HG03103 (cell line): ENCODE measurements at regions not wholly inside any gene's neighbourhood (a gene's known extent, or its start where the extent isn't known, plus 50 kb on each side); places are given as distances from the start of the nearest gene placed in this dataset.

ENCODE experiments used
- ATAC-seq: cut with Tn5 transposase; IDR thresholded peaks from one replicate; pipeline ENCODE4 v1.9.1; 2021; ENCODE audit warnings: low read depth; ENCODE audit not compliant: unreplicated experiment

DNA sequence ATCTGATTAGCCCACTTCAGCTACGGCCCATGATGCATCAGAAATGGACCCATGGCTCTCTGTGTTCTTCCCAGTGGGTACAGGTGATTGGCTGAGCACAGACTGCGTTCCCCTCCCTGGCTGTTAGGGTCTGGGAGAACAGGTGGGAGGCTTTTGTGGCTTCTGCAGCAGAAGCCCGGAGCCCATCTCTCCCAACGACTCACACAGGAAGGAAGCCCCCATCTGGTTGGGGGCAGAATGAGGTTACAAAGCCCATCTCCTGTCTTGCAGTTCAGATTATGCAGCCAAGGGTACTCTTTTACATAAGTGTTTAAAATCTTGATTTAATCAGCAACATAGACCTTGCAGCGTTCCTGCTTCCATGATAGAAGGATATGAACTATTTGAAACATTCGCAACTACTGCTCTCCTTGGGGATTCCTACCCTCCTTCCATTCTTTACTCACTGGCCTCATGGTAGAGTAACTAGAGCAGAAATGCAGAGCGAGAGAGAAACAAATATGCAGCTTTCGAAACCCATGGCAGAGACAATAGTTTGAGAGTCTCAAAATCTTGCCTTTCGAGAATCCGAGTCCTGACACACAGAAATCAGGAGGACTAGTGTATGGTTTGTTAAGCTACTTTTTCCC lies 291.3 kb downstream of the TLE3 start:
- no peak for ATAC-seq

DNA sequence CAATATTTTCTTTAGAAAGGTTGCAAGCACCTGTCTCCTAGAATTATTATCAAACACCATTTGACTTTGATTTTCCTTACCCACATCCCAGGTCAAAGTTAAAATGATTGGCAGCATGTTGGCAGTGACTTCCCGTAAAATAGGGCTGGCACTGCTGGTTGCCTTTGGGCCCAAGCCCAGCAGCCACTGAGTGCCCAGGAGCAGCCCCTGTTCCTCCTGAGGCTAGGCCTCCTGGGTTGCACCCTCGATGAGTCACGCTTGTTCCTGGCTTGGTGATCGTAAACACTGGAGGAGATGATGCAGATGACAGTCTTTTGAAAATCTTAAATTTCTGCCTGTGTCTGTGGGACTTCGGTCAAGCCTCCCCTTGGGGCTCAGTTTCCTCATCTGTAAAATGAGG lies 290.0 kb downstream of the TLE3 start:
- no peak for ATAC-seq

DNA sequence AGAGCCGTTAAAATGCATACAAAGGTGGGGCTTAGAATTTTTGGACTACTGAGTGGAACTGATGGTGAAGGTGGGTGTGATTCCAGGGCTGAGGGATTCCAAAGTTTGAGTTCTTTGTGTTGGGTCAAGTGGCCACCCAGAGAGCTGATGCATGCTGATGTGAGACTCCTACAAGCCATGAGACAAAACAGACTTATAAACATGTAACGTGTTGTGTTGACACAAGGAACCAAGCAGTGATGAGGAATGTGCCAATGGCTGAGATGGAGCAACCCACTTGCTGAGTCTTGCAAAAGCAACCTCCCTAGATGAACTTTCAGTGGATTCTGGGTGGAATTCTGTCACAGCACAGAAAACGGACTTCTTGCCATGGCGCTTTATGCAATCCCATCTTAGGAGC lies 289.0 kb downstream of the TLE3 start:
- no peak for ATAC-seq

DNA sequence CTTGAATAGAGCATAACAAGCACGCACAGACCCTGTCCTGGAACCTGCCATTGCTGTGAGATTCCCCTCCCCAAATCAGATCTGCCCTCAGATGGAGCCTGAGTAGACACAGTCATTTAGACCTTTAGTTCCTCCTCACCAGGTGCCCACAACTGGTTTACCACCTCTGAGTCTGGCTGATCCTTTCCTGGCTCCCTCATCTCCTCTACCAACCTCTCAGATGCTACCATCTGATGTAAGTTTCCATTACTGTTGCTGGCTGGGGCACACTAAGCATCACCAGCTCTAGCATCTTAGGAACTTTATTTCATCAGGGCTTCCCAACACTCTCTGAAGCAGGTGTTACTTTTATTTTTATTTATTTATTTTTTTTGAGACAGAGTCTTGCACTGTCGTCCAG lies 288.3 kb downstream of the TLE3 start:
- no peak for ATAC-seq

DNA sequence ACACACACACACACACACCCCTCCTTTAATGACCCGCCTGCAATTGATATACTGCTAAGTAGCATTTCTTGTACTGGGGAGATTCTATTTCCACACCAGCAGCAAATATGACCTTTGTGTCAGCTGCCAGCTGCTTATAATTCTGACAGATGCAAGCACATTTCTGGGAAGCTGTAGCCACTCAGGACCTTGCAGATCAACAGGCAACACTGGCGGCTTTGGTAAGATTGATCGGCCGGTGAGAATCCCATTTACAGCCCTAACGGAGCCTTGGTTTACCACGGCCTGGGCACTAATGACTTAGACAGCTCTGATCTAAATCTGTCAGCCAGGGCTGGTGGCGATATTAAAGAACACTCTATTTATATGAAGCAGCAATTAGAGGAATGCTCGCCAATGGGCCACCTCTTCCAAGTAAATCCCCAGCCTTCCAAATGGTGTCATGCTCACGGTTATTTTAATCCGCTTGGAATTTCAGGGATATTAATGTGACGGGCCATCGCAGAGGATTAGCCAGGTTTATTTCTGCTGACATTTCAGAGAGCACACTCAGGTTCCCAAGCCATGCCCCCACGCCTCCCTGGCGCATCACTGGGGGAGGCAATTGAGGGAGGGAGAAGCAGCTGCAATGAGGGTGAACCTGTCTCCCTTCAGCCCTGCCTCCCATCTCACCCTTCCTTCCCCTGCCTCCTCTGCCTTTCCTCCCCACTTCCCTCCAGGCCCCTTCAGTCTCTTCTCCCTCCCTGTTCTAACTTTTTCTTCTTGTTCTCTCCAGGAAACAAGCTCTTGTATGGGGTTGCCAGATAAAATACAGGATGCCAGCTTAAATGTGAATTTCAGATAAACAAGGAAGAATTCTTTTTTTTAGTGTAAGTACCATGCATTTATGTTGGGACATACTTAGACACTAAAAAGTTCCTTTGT lies 287.0 kb downstream of the TLE3 start:
- ATAC-seq, result no peak

DNA sequence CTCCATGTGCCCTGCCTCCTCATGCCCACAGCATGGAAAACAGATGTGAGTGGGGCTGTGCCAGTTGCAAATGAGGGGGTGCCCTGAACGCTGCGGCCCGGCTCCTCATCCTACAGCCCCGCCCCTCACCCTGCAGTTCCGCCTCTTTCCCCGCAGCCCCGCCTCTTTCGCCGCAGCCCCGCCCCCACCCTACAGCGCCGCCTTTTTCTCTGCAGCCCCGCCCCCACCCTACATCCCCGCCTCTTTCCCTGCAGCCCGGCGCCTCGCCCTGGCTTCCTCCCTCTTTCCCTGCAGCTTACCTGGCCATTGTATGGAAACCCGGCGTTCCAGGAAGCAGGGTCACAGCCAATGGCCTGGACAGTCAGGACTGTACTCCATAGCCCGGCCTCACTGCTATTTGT lies 284.9 kb downstream of the TLE3 start:
- ATAC-seq, result no peak

DNA sequence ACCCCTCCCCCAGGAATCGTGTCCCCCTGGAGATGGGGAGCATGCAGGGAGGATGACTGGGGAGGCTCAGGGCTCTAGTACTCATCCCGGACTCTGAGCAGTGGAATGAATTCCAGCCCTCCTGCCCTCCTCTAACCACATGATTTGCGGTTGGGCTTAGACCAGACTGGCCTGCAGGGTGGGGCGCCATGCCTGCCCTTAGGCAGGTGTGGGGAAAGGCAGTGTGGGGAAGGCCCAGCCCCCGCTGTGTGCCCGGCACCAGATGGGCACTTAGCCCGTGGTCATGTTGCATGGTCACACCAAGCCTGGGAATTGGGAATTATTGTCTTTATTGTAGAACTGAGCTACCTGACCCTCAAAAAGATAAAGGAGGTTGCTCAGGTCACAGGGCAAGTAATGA lies 283.8 kb downstream of the TLE3 start:
- no peak for ATAC-seq

DNA sequence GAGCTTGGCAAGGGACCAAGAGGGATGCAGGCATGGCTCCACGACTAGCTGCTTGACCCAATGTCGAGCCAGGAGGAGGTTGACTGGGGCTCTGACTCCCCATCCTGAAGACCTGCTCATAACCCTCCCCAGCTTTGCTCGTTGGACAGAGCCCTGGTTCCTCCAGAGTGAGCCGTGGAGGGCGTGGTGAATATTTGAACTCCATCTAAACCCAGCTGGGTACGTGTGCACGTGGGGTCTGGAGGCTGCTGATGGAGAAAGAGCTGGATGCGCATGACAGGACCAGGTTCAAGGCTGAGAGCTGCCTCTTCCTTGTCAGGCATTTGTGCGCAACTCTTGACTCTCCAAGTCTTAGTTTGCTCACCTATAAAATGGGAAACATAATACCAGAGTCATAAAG lies 282.8 kb downstream of the TLE3 start:
- ATAC-seq, result no peak

DNA sequence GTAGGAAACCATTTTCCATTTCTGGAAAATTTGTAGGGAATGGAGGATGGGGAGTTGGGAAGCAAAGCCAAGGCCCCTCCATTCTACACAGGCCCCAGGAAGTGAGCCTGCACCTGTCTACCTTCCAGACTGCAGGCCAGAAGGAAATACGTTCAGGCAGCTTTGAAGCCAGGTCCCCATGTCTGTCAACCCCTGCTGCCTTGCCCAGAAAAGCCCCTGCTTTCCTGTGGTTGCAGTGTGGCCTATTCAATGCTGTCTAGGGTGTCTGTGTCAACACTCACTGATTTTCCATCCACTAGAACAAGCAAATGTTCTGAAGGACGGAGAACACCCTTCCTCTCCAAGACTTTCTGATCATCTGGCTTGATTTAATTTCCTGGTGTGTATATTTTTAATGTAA lies 281.9 kb downstream of the TLE3 start:
- no peak for ATAC-seq

DNA sequence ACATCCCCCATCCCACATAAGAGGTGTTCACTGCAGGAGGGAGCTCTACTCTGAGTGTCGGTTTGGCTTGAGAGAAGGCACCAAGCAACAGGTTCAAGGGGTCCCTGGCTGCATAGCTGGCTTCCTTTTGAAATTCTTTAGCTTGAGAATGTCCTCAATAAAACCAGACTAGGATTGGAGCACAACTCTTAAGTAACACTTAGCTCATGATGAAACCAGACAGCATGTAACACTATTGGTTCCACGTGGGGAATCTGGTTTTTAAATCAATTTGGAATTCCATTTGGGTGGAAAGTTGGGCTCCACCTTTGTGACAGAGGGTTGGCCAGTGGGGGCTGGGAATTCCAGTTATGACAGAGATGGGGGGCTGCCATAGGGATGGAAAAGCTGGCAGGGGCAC lies 281.2 kb downstream of the TLE3 start:
- no peak for ATAC-seq

DNA sequence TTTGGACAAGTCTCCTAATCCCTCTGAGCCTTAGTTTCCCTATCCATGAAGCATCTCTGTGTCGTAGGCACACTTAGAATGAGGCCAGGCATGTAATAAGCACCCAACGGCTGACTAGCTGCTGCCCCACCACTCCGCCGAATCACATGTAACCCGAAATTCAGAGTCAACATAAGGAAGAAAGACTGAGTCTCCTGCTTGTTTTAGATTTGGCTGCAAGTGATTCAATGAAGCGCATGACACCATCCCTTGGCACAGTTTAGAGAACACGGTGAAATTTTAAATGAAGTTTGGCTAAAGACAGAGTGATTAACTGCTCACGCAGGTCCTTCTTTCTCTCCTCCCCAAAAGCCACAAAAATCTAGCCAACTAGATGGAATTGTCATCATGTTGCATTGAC lies 279.2 kb downstream of the TLE3 start:
- no peak for ATAC-seq

DNA sequence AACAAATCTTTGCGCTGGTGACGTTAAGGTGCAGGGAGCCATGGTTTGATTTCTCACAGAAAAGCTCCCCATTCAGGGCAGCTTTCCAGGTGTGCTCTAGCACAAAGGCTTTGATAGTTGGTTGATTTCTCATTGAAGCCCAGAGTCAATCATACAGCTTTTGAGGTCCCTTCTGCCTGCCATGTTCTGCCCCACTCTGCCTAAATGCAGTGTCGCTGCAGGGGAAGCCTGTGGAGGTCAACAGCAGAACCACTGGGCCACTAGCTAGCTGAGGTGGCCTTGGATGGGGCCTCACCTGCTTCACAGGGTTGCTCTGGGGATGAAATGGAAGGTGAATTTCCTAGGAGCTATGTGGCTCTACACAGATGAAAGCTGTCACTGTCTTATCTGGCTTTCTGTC lies 278.3 kb downstream of the TLE3 start:
- ATAC-seq, result no peak

DNA sequence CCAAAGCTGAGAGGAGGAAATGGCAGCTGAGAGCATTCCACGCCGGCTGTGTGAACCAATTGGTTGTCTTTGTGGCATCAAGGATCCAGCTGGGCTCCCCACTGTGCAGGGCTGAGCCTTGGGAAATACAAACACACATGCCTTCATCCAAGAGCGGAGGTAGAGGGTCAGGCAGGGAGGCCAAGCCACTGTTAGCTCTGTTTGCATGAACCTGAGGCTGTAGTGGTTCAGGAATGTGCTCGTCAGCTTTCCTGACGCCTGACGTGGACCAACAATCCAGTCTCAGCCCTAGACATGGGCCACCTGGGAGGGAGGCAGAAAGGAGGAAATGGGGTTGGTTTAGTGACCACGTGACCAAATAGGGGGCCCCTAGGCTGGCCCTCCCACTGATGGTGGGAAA lies 276.9 kb downstream of the TLE3 start:
- no peak for ATAC-seq

DNA sequence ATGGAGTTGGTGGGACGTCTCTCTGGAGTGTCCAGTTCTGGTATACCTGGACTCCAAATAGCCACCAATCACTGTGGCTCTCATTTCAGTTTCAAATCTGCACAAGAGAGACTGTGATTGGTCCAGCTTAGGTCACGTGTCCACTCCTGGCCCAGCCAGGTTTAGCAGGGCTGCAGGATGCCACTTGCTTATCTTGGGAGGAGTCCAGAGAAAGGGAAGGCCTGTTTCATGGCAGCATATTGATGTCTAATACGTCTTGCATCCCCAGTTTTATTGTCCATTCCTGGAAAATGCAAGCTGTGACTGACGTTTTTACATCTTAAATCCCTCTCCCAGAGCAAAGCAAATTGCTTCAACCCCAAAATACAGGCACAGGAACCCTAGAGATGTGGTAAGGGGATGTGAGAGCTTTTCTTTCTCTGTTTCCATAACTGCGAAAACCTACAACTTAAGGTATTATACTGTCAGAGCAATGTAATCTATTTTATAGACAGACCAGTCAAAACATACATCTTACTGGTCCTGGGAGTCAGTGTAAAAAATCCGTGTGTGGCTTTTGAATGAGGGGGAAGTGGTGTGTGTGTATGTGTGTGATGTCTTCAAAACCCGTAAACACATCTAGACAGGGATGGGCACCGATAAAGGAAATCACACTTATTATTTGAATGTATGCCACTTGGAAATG lies 274.4 kb downstream of the TLE3 start:
- ATAC-seq, result no peak

DNA sequence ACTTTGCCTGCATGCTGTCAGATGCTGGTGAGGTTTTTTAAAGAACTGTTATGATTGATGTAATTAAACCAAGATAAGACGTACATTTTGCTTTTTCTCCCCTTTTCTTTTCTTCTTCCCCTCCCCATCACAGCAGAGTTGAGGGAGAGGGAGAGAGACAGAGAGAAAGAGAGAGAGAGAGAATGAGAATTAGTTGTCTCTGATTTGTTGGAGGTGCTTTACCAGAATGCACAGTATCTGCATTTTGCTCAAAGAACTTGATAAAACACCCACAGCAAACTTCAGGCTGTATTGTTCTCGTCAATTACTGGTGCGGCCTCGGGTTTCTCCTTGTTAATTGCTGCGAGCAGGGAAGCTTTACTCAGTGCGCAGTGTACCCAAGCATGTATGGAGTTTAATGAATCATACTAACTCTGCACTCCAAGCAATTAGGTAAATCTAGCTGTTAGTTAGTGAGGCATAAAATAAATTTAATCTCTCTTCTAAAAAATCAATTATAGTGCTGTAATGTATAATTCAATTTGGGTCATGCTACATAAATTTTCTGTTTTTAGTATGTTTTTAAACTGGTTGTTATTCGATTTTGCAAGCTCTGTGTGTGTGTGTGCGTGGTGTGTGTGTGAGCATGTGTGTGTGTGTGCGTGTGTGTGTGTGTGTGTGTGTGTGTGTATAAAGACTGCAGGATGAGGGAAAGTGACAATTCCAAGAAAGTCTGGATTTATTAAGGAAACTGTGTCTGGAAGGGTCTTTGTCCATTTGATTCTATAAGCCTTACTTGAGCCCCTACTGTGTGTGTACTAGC lies 273.4 kb downstream of the TLE3 start:
- ATAC-seq, result no peak

DNA sequence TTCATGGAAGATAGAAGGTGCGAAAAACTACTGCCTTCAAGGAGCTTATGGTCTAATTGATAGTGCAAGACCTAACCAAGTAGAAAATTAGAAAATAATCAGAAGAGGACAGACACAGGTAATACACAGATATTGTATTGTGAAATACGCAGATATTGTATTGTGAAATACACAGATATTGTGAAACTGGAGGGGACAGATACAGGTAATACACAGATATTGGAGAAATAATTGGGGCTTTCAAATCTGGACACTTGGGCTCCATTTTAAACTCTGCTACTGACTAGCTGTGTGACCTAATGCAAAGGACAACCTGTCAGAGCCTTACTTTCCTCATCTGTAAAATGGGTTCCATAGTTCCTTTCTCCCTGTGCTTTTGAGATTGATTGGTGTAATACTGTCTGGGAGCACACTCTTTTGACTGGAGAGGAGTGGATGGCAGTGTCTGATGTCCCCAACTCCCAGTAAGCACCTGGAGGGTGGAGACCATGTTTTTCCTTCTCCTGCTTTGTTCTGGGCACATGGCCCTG lies 272.8 kb downstream of the TLE3 start:
- no peak for ATAC-seq

DNA sequence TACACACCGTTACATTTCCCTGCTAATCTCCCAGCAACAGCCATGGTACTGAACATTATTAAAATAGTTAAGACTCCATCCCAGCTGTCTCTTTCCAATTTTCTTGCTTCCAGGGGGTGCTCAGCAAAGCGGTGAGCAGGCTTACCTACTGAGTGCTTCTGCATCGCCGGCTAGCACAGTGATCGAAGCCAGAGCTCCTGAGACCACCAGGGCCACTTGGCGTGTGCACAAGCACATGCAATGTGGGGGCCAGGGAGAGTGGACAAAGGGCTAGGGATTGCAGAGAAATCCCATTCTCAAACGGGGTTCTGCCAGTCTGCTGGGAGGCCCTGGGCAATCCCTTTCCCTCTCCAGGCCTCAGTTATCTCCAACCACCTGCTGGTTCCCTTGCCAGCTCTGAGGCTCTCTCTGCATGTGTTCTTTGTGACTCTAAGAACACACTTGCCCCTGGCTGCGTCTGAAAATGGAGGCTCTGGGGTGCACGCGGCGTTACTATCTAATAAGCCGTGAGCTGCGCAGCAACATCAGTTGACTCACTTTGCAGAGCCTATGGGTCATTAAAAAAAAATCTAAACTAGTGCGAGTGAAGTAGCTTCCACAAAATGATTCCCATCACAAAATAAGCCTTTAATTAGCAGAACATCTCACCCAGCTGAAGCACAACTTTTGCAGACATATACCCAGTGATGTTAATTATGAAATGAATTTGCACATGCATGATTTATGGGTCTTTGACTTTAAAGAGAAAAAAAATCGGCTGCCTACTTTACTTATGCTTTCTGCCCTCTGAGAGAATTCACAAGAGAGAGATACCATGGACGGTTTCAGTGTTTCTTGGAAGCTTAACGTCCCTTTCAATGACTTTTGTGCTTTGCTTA lies 271.5 kb downstream of the TLE3 start:
- no peak for ATAC-seq

DNA sequence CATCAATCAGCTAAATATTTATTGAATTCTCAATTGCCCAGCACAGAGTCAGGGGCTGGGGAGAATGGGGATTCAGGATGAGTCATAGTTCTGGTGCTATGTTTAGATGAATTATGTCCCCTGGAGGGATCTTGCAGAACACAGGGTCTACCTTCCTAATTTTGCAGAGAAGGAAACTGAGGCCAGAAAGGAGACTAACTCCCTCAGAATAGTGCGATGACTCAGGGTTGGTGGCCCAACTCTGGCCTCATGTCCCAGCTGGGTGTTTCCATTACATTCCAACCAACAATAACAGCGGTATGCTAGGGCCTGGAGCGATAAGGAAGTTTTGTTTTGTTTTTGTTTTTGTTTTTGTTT lies 270.9 kb downstream of the TLE3 start:
- no peak for ATAC-seq

DNA sequence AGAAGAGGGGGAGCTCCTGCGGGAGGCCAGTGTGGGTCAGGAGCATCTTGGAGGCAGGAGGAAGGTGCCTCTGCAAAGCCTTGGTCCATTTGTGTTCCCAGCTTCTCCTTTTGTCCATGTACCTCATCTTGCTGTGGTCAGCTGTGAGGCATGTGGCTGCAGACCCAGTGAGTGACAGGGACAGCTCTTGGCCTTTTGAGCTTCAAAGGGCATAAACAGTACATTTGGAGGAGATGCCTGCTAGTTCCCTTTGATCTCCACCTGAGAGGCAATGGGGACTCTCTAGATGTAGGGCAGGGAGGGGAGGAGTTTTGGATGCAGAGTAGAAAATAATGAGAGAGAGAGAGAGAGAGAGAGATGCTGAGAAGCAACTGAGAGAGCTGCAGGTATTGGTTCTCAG lies 270.0 kb downstream of the TLE3 start:
- ATAC-seq, result no peak
